ENCODE measurements at regions not wholly inside any gene's neighbourhood (a gene's known extent, or its start where the extent isn't known, plus 50 kb on each side); places are given as distances from the start of the nearest gene placed in this dataset.

GRCh38 chr2:2692599-2693389, 361.7 kb upstream of the MYT1L start:
- TF ChIP-seq CTCF (IDR thresholded peaks at IDR 0.05): no peak
- Mint-ChIP-seq H3K4me3 (no peak overlapping the region), H3K9me3 (peaks cover 54% of the 10 kb centered on the region), H3K36me3 (ENCODE audit: low read depth) (peaks cover 4% of the 10 kb centered on the region; the same call in 1 of the 2 replicates), H3K4me1 (ENCODE audit: low read depth) (no peaks in the 10 kb centered on the region), H3K27me3 (ENCODE audit: insufficient read depth) (peaks cover 8% of the 10 kb centered on the region; the same call in 1 of the 2 replicates), H3K27ac (no peak overlapping the region)
- DNase-seq: no peak

- Mint-ChIP-seq H3K4me3 (no peak overlapping the region), H3K9me3 (peaks cover 56% of the 10 kb centered on the region), H3K27me3 (ENCODE audit: insufficient read depth) (peaks cover 8% of the 10 kb centered on the region; the same call in 1 of the 2 replicates), H3K36me3 (ENCODE audit: low read depth) (peaks cover 4% of the 10 kb centered on the region; the same call in 1 of the 2 replicates), H3K27ac (no peak overlapping the region), H3K4me1 (ENCODE audit: low read depth) (no peaks in the 10 kb centered on the region)
- no peak for TF ChIP-seq CTCF (IDR thresholded peaks at IDR 0.05)
- no peak for DNase-seq
Observed at GRCh38 chr2:2691419-2691818, 360.3 kb upstream of the MYT1L start.

- no peak overlapping the region for H3K27ac Mint-ChIP-seq
- H3K4me3 Mint-ChIP-seq: no peak overlapping the region
- peaks cover 4% of the 10 kb centered on the region; the same call in 1 of the 2 replicates for H3K36me3 Mint-ChIP-seq (ENCODE audit: low read depth)
- no peak for DNase-seq
- H3K9me3 Mint-ChIP-seq: peaks cover 61% of the 10 kb centered on the region
- H3K4me1 Mint-ChIP-seq (ENCODE audit: low read depth): no peaks in the 10 kb centered on the region
- H3K27me3 Mint-ChIP-seq (ENCODE audit: insufficient read depth): peaks cover 7% of the 10 kb centered on the region; the same call in 1 of the 2 replicates
- no peak for TF ChIP-seq CTCF (IDR thresholded peaks at IDR 0.05)
Observed at GRCh38 chr2:2690985-2691384, 359.9 kb upstream of the MYT1L start.

GRCh38 chr2:2689306-2689705, 358.2 kb upstream of the MYT1L start:
- H3K9me3 Mint-ChIP-seq: peaks cover 61% of the 10 kb centered on the region
- H3K27me3 Mint-ChIP-seq (ENCODE audit: insufficient read depth): peaks cover 7% of the 10 kb centered on the region; the same call in 1 of the 2 replicates
- H3K27ac Mint-ChIP-seq: no peak overlapping the region
- no peak for TF ChIP-seq CTCF (IDR thresholded peaks at IDR 0.05)
- no peak for DNase-seq
- H3K36me3 Mint-ChIP-seq (ENCODE audit: low read depth): peaks cover 4% of the 10 kb centered on the region; the same call in 1 of the 2 replicates
- H3K4me3 Mint-ChIP-seq: no peak overlapping the region
- no peaks in the 10 kb centered on the region for H3K4me1 Mint-ChIP-seq (ENCODE audit: low read depth)

GRCh38 chr2:2688254-2688653, 357.2 kb upstream of the MYT1L start:
- H3K9me3 Mint-ChIP-seq: peaks cover 59% of the 10 kb centered on the region

More at GRCh38 chr2:2688254-2688653, 357.2 kb upstream of the MYT1L start:
- Mint-ChIP-seq H3K27ac (no peak overlapping the region), H3K4me1 (ENCODE audit: low read depth) (no peaks in the 10 kb centered on the region), H3K4me3 (no peak overlapping the region), H3K27me3 (ENCODE audit: insufficient read depth) (peaks cover 7% of the 10 kb centered on the region; the same call in 1 of the 2 replicates), H3K36me3 (ENCODE audit: low read depth) (peaks cover 4% of the 10 kb centered on the region; the same call in 1 of the 2 replicates)
- DNase-seq: no peak
- no peak for TF ChIP-seq CTCF (IDR thresholded peaks at IDR 0.05)

Measured in HFFc6 (cell line).